A673 (cell line): ENCODE measurements at regions not wholly inside any gene's neighbourhood (a gene's known extent, or its start where the extent isn't known, plus 50 kb on each side); places are given as distances from the start of the nearest gene placed in this dataset.

Experiments used
- EZH2 ChIP-seq: fragments of 200-600 bp; sonication (generic); IDR thresholded peaks from 2 replicates; pipeline ENCODE4 v1.6.1; 2017; ENCODE audit warnings: borderline replicate concordance, low read depth, mild to moderate bottlenecking, mixed read lengths, antibody characterized with exemption, low read length; ENCODE audit not compliant: poor library complexity, severe bottlenecking
- TF ChIP-seq, protein P1 (sequence below): fragments of 300-800, 200-600 bp; sonication (generic); conservative IDR thresholded peaks from 2 replicates; pipeline ENCODE4 v1.5.1; 2017; ENCODE audit warnings: low read depth, mild to moderate bottlenecking, antibody characterized with exemption, low read length, moderate library complexity, mixed read lengths

DNA sequence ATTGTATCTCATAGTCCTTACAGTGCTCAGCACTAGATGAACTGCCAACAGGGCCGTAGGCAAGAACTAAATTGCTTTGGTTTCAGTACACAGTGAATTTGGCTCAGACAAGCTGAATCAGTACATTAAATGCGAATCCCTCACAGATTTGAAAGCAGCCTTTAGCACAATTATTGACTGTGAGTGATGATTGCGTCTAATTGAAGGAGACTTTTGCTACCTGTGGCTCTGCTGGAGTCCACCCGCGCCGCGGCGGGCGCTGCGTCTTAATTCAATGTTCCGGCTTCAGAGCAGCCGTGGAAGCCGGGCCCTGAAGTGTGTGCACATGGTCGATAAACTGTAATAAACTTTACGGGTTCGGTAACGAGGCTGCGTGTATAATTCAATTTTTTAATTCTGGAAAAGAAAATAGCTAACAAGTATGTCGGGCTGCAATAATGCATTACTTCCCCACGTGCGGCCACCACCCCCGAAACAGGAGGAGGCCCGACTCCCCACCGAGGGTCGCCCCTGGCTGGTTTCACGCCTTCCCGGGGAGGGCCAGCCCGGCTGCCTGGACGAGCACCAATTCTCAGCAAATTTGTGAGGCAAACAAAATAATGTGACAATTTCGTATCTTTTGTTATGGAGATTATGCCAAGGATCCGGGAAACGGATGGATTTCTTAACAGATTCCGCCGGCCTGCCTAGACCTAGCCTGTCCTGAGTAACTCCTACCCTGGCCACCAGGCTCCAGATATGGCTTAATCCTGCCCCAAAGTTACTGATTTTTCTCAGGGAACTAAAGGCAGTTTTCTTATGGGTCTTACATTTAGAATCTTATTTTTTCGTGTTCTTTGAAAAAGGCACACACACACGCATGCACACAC lies 269.4 kb upstream of the IRX1 start:
- TF ChIP-seq, protein P1, sequence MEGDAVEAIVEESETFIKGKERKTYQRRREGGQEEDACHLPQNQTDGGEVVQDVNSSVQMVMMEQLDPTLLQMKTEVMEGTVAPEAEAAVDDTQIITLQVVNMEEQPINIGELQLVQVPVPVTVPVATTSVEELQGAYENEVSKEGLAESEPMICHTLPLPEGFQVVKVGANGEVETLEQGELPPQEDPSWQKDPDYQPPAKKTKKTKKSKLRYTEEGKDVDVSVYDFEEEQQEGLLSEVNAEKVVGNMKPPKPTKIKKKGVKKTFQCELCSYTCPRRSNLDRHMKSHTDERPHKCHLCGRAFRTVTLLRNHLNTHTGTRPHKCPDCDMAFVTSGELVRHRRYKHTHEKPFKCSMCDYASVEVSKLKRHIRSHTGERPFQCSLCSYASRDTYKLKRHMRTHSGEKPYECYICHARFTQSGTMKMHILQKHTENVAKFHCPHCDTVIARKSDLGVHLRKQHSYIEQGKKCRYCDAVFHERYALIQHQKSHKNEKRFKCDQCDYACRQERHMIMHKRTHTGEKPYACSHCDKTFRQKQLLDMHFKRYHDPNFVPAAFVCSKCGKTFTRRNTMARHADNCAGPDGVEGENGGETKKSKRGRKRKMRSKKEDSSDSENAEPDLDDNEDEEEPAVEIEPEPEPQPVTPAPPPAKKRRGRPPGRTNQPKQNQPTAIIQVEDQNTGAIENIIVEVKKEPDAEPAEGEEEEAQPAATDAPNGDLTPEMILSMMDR, result no peak
- TF ChIP-seq EZH2, result no peak
